Esophagus muscularis mucosa (tissue), 3 donors: ENCODE measurements at regions not wholly inside any gene's neighbourhood (a gene's known extent, or its start where the extent isn't known, plus 50 kb on each side); places are given as distances from the start of the nearest gene placed in this dataset.

ENCODE experiments used
- POLR2A ChIP-seq: fragments of 450-650 bp; IDR thresholded peaks from one replicate; pipeline ENCODE4 v1.6.1; 2017; ENCODE audit warnings: antibody characterized with exemption, moderate library complexity, mild to moderate bottlenecking, low read depth
- TF ChIP-seq, protein P1 (sequence below), 3 experiments: fragments of 200-600 bp in 2 of 3; fragments of 450-650 bp in 1 of 3; sonication (generic) in 2 of 3; IDR thresholded peaks; one replicate each; pipeline ENCODE4 v1.5.1; 2017 to 2019; ENCODE audit warnings: antibody characterized with exemption in 3 of 3, mild to moderate bottlenecking in 2 of 3, moderate library complexity in 1 of 3

GRCh38 chr7:117960351-117960750, 87.1 kb upstream of the CTTNBP2 start:
- TF ChIP-seq, protein P1, sequence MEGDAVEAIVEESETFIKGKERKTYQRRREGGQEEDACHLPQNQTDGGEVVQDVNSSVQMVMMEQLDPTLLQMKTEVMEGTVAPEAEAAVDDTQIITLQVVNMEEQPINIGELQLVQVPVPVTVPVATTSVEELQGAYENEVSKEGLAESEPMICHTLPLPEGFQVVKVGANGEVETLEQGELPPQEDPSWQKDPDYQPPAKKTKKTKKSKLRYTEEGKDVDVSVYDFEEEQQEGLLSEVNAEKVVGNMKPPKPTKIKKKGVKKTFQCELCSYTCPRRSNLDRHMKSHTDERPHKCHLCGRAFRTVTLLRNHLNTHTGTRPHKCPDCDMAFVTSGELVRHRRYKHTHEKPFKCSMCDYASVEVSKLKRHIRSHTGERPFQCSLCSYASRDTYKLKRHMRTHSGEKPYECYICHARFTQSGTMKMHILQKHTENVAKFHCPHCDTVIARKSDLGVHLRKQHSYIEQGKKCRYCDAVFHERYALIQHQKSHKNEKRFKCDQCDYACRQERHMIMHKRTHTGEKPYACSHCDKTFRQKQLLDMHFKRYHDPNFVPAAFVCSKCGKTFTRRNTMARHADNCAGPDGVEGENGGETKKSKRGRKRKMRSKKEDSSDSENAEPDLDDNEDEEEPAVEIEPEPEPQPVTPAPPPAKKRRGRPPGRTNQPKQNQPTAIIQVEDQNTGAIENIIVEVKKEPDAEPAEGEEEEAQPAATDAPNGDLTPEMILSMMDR (IDR thresholded peaks at IDR 0.05): no peak
- no peak for TF ChIP-seq POLR2A
